Astrocyte (in vitro differentiated cells and primary cell): ENCODE measurements at regions not wholly inside any gene's neighbourhood (a gene's known extent, or its start where the extent isn't known, plus 50 kb on each side); places are given as distances from the start of the nearest gene placed in this dataset.

ENCODE experiments used
- DNase-seq: peaks from one replicate; pipeline ENCODE4 v3.0.0-alpha.2; 2010; ENCODE audit warnings: low read depth
- FAIRE-seq: peaks from 2 replicates; lab custom pipeline; 2011; peaks lifted over from hg19 to GRCh38; lab: Jason Lieb, UNC
- H2AFZ ChIP-seq: 2 replicates; pipeline ENCODE4 v1.6.0; 2012; ENCODE audit warnings: low read depth, low read length, inconsistent platforms
- H3K27ac ChIP-seq: 2 replicates; pipeline ENCODE4 v1.5.1; 2011; ENCODE audit warnings: low read depth, low read length, inconsistent platforms
- H3K27me3 ChIP-seq: 2 replicates; pipeline ENCODE4 v1.6.0; 2011; ENCODE audit warnings: low read length, inconsistent platforms; ENCODE audit not compliant: insufficient read depth
- H3K36me3 ChIP-seq: 2 replicates; pipeline ENCODE4 v1.5.1; 2011; ENCODE audit warnings: low read length, inconsistent platforms; ENCODE audit not compliant: insufficient read depth
- H3K4me1 ChIP-seq: 2 replicates; pipeline ENCODE4 v1.5.1; 2011; ENCODE audit warnings: low read length, inconsistent platforms; ENCODE audit not compliant: insufficient read depth
- H3K4me2 ChIP-seq: 2 replicates; pipeline ENCODE4 v1.6.0; 2012; ENCODE audit warnings: low read length, inconsistent platforms
- H3K4me3 ChIP-seq: 2 replicates; pipeline ENCODE4 v1.5.1; 2011; ENCODE audit warnings: low read depth, mild to moderate bottlenecking, low read length, inconsistent platforms; ENCODE audit not compliant: insufficient read depth
- H3K79me2 ChIP-seq: 2 replicates; pipeline ENCODE4 v1.6.0; 2012; ENCODE audit warnings: mild to moderate bottlenecking, low read length, inconsistent platforms; ENCODE audit not compliant: insufficient read depth
- H3K9ac ChIP-seq: 2 replicates; pipeline ENCODE4 v1.6.0; 2012; ENCODE audit warnings: mild to moderate bottlenecking, low read length, inconsistent platforms
- H3K9me3 ChIP-seq: 2 replicates; pipeline ENCODE4 v1.5.1; 2012; ENCODE audit warnings: low read depth, mild to moderate bottlenecking, low read length, inconsistent platforms; ENCODE audit not compliant: insufficient read depth
- H4K20me1 ChIP-seq: 2 replicates; pipeline ENCODE4 v1.6.0; 2012; ENCODE audit warnings: low read length, inconsistent platforms; ENCODE audit not compliant: insufficient read depth
- H3K27ac Mint-ChIP-seq: one replicate; pipeline ENCODE4 v1.8.0; 2021; ENCODE audit warnings: mild to moderate bottlenecking, mixed read lengths; ENCODE audit not compliant: unreplicated experiment
- H3K27me3 Mint-ChIP-seq: one replicate; pipeline ENCODE4 v1.8.0; 2021; ENCODE audit warnings: low read depth, mixed read lengths; ENCODE audit not compliant: unreplicated experiment
- H3K36me3 Mint-ChIP-seq: one replicate; pipeline ENCODE4 v1.8.0; 2021; ENCODE audit warnings: low read depth, mixed read lengths; ENCODE audit not compliant: unreplicated experiment
- H3K4me1 Mint-ChIP-seq: one replicate; pipeline ENCODE4 v1.8.0; 2021; ENCODE audit warnings: low read depth, mixed read lengths; ENCODE audit not compliant: unreplicated experiment
- H3K4me3 Mint-ChIP-seq: one replicate; pipeline ENCODE4 v1.8.0; 2021; ENCODE audit warnings: mild to moderate bottlenecking, moderate library complexity, mixed read lengths; ENCODE audit not compliant: unreplicated experiment
- H3K9me3 Mint-ChIP-seq: one replicate; pipeline ENCODE4 v1.8.0; 2021; ENCODE audit warnings: mild to moderate bottlenecking, mixed read lengths; ENCODE audit not compliant: unreplicated experiment
- CTCF ChIP-seq: IDR thresholded peaks from 2 replicates; pipeline ENCODE4 v1.5.1; 2011; ENCODE audit warnings: low read depth, mild to moderate bottlenecking, inconsistent platforms, low read length, moderate library complexity; ENCODE audit not compliant: insufficient read depth
- EZH2 ChIP-seq: IDR thresholded peaks from 2 replicates; pipeline ENCODE4 v1.6.1; 2012; ENCODE audit warnings: mild to moderate bottlenecking, low read length, inconsistent platforms; ENCODE audit not compliant: insufficient read depth

DNA sequence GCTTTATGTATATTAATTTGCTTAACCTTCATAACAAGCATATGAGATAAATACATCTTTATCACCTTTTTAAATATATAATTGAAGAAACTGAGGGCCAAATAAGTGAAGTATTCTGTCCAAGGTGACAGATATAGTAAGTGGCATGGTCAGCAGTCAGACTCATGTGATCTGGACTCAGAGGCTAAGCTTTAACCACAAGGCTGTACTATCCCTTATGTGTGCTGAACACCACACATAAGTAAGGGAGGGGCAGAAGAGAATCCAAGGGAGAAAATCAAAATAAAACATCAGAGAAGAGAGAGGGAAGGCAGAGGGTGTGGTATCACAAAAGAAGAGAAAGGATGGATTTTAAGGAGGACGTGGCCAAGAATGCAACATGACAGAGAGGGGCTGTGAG lies 348.4 kb downstream of the EFNB2 start:
- Mint-ChIP-seq H3K27me3 (no peaks in the 10 kb centered on the region), H3K27ac (peak overlapping the region; percentile 22), H3K4me1 (peaks cover 16% of the 10 kb centered on the region), H3K4me3 (no peak overlapping the region), H3K36me3 (no peaks in the 10 kb centered on the region), H3K9me3 (no peaks in the 10 kb centered on the region)
- H3K4me1 ChIP-seq: peaks cover 8% of the 10 kb centered on the region
- FAIRE-seq (no peak), DNase-seq (peak; percentile 32)
- H3K27me3 ChIP-seq: no peaks in the 10 kb centered on the region
- no peak overlapping the region for H3K4me3 ChIP-seq
- TF ChIP-seq EZH2: no peak
- TF ChIP-seq CTCF: no peak
- H3K79me2 ChIP-seq: no peaks in the 10 kb centered on the region
- no peaks in the 10 kb centered on the region for H3K9me3 ChIP-seq
- no peaks in the 10 kb centered on the region for H3K36me3 ChIP-seq
- H4K20me1 ChIP-seq: no peaks in the 10 kb centered on the region
- H2AFZ ChIP-seq: no peak overlapping the region
- no peak overlapping the region for H3K27ac ChIP-seq
- H3K9ac ChIP-seq: no peak overlapping the region
- H3K4me2 ChIP-seq: no peak overlapping the region

DNA sequence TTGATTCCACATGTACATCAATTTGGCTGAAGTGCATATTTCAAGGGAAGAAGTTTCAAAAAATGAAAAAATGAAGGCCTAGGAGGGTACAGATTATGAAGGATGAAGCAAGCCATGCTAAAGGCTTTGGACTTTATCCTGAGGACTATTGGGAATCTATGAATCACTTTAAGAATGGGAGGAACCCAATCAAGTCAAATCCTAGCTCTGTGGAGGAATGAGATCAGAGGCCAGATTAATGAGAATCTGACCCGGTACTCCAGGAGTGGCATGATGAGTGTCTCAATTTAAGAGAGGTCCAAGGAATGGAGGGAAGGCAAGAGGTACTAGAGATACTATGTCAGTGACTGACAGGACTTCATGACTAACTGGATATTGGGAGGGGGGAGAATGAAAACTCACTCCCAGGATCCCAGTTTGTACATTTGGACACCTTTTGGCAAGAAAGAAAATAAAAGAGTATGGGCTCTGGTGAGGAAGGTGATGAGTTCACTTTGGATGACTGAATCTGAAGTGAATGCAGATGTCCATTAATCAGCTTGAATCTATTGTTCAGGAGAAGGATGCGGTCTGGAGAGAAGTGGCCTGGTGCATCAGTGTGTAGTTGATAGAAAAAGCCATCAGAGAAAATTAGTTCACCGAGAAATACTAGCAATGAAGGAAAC lies 349.0 kb downstream of the EFNB2 start:
- Histone ChIP-seq H3K9ac (no peak overlapping the region), H3K36me3 (no peaks in the 10 kb centered on the region), H2AFZ (no peak overlapping the region), H3K79me2 (no peaks in the 10 kb centered on the region), H3K9me3 (no peaks in the 10 kb centered on the region), H3K27ac (no peak overlapping the region), H3K27me3 (no peaks in the 10 kb centered on the region), H4K20me1 (no peaks in the 10 kb centered on the region), H3K4me2 (no peak overlapping the region), H3K4me1 (peaks cover 9% of the 10 kb centered on the region), H3K4me3 (no peak overlapping the region)
- TF ChIP-seq EZH2 (no peak), CTCF (no peak)
- FAIRE-seq (no peak), DNase-seq (peak; percentile 91)
- no peaks in the 10 kb centered on the region for H3K36me3 Mint-ChIP-seq
- no peak overlapping the region for H3K4me3 Mint-ChIP-seq
- H3K4me1 Mint-ChIP-seq: peaks cover 16% of the 10 kb centered on the region
- no peaks in the 10 kb centered on the region for H3K27me3 Mint-ChIP-seq
- no peak overlapping the region for H3K27ac Mint-ChIP-seq
- H3K9me3 Mint-ChIP-seq: no peaks in the 10 kb centered on the region

DNA sequence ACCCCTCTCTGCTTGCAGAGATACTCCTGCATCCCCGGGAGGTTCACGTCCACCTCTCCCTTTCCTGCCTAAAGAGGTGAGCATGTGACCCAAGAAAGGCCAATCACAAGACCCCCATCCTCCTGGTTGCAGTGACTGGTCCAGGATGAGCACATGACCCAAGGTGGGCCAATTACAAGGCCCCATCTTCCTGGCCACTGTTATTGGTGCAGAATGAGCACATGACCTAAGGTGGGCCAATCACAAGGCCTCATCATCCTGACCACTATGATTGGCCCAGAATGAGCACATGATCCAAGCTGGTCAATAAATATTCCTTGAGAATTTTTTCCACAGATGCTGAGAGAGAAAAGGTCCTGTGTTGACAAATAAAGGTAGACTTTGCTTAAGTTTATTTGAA lies 350.7 kb downstream of the EFNB2 start:
- DNase-seq (no peak), FAIRE-seq (no peak)
- Histone ChIP-seq H3K4me3 (no peak overlapping the region), H3K9ac (no peak overlapping the region), H3K27me3 (no peaks in the 10 kb centered on the region), H3K36me3 (no peaks in the 10 kb centered on the region), H4K20me1 (no peaks in the 10 kb centered on the region), H2AFZ (no peak overlapping the region), H3K9me3 (no peaks in the 10 kb centered on the region), H3K27ac (no peak overlapping the region), H3K79me2 (no peaks in the 10 kb centered on the region), H3K4me2 (no peak overlapping the region), H3K4me1 (peaks cover 9% of the 10 kb centered on the region)
- Mint-ChIP-seq H3K36me3 (no peaks in the 10 kb centered on the region), H3K9me3 (no peaks in the 10 kb centered on the region), H3K27ac (no peak overlapping the region), H3K4me1 (peaks cover 16% of the 10 kb centered on the region), H3K27me3 (no peaks in the 10 kb centered on the region), H3K4me3 (no peak overlapping the region)
- no peak for TF ChIP-seq EZH2
- no peak for TF ChIP-seq CTCF
